Gastroesophageal sphincter (tissue), 4 donors: ENCODE measurements at regions not wholly inside any gene's neighbourhood (a gene's known extent, or its start where the extent isn't known, plus 50 kb on each side); places are given as distances from the start of the nearest gene placed in this dataset.

Experiments used
- ATAC-seq: fragments of 150-250 bp; one replicate; pipeline ENCODE4 v1.9.1; 2016; ENCODE audit warnings: mild to moderate bottlenecking, moderate library complexity
- H3K27ac ChIP-seq, 4 donors: fragments of 200-600 bp; sonication (generic) in 3 of 4; 1 replicate in 3 of 4; 2 replicates in 1 of 4; pipeline ENCODE4 v1.5.1; 2016 to 2019
- H3K27me3 ChIP-seq: fragments of 200-600 bp; sonication (generic); one replicate; pipeline ENCODE4 v1.5.1; 2019
- H3K36me3 ChIP-seq, 2 donors: fragments of 200-600 bp; sonication (generic); one replicate each; pipeline ENCODE4 v1.5.1; 2019; ENCODE audit warnings: control low read depth in 1 of 2
- H3K4me1 ChIP-seq, 3 donors: fragments of 200-600 bp; sonication (generic); 1 replicate in 2 of 3; 2 replicates in 1 of 3; pipeline ENCODE4 v1.5.1; 2016 to 2019; ENCODE audit warnings: control low read depth in 2 of 3
- H3K4me3 ChIP-seq, 2 donors: fragments of 200-600 bp; sonication (generic); one replicate each; pipeline ENCODE4 v1.5.1; 2019; ENCODE audit warnings: mild to moderate bottlenecking in 1 of 2, moderate library complexity in 1 of 2
- H3K9me3 ChIP-seq, 3 donors: fragments of 200-600 bp; sonication (generic); one replicate each; pipeline ENCODE4 v1.5.1; 2017 to 2019; ENCODE audit warnings: control low read depth in 2 of 3
- EP300 ChIP-seq: sonication (generic); formaldehyde crosslinking; IDR thresholded peaks from one replicate; pipeline ENCODE4 v1.6.1; 2017; ENCODE audit warnings: antibody characterized with exemption, mild to moderate bottlenecking
- POLR2A ChIP-seq, 2 donors: fragments of 450-650 bp; IDR thresholded peaks; one replicate each; pipeline ENCODE4 v1.6.1; 2017; ENCODE audit warnings: antibody characterized with exemption in 2 of 2, mild to moderate bottlenecking in 2 of 2, moderate library complexity in 1 of 2
- POLR2AphosphoS5 ChIP-seq: sonication (generic); formaldehyde crosslinking; IDR thresholded peaks from one replicate; pipeline ENCODE4 v1.6.1; 2017; ENCODE audit warnings: antibody characterized with exemption
- WGBS, 2 donors: methylation state at CpG; one replicate each; pipeline ENCODE4 v1.1.5; 2018; ENCODE audit warnings: low coverage in 1 of 2; 5-methylcytosine and 5-hydroxymethylcytosine counted together
- TF ChIP-seq, protein P1 (sequence below), 4 experiments: fragments of 200-600 bp in 2 of 4; fragments of 450-650 bp in 2 of 4; sonication (generic) in 1 of 4; IDR thresholded peaks; one replicate each; pipeline ENCODE4 v1.5.1; 2017 to 2019; ENCODE audit warnings: antibody characterized with exemption in 4 of 4, mild to moderate bottlenecking in 2 of 4, moderate library complexity in 2 of 4

- 13 to 40% methylated on average over 1 of the region's 1 CpG for WGBS, 2 donors
- ATAC-seq, result no peak
- TF ChIP-seq POLR2AphosphoS5, result no peak
- TF ChIP-seq EP300, result no peak
- no peak for TF ChIP-seq POLR2A (IDR thresholded peaks at IDR 0.05)
- TF ChIP-seq, protein P1, sequence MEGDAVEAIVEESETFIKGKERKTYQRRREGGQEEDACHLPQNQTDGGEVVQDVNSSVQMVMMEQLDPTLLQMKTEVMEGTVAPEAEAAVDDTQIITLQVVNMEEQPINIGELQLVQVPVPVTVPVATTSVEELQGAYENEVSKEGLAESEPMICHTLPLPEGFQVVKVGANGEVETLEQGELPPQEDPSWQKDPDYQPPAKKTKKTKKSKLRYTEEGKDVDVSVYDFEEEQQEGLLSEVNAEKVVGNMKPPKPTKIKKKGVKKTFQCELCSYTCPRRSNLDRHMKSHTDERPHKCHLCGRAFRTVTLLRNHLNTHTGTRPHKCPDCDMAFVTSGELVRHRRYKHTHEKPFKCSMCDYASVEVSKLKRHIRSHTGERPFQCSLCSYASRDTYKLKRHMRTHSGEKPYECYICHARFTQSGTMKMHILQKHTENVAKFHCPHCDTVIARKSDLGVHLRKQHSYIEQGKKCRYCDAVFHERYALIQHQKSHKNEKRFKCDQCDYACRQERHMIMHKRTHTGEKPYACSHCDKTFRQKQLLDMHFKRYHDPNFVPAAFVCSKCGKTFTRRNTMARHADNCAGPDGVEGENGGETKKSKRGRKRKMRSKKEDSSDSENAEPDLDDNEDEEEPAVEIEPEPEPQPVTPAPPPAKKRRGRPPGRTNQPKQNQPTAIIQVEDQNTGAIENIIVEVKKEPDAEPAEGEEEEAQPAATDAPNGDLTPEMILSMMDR (IDR thresholded peaks at IDR 0.05), result no peak
- Histone ChIP-seq H3K4me1 (no peaks in the 10 kb centered on the region), H3K4me3 (no peak overlapping the region), H3K27me3 (peaks cover 9% of the 10 kb centered on the region), H3K9me3 (peaks cover 0 to 23% (median 0%) of the 10 kb centered on the region in 3 donors), H3K27ac (no peak overlapping the region), H3K36me3 (no peaks in the 10 kb centered on the region)
These were observed 434.2 kb upstream of the MKI67 start for GRCh38 chr10:128560406-128560805.

DNA sequence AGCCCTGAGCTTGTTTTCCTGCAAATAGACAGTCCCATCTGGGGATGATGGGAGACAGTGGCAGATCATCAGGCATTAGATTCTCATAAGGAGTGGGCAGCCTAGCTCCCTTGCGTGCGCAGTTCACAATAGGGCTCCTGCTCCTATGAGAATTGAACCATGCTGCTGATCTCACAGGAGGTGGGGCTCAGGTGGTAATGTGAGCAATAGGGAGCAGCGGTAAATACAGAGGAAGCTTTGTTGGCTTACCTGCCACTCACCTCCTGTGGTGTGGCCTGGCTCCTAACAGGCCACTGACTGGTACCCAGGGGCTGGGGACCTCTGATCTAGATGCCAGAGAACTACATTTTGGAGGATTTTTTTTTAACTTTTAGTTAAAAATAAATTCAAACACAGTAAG lies 434.8 kb upstream of the MKI67 start:
- no peak for ATAC-seq
- TF ChIP-seq POLR2AphosphoS5 (no peak), POLR2A (IDR thresholded peaks at IDR 0.05) (no peak), EP300 (no peak)
- TF ChIP-seq, protein P1 (IDR thresholded peaks at IDR 0.05), result no peak
- Histone ChIP-seq H3K4me3 (no peak overlapping the region), H3K27ac (no peak overlapping the region), H3K4me1 (no peaks in the 10 kb centered on the region), H3K9me3 (peaks cover 0 to 23% (median 0%) of the 10 kb centered on the region in 3 donors), H3K36me3 (no peaks in the 10 kb centered on the region), H3K27me3 (peaks cover 14% of the 10 kb centered on the region)
- 93% methylated on average over 3 of the region's 3 CpGs; no CpG with 5 or more reads in 1 of the 2 donors for WGBS, 2 donors

- H3K9me3 ChIP-seq, result peaks cover 0 to 23% (median 0%) of the 10 kb centered on the region in 3 donors
- H3K27me3 ChIP-seq, result peaks cover 12% of the 10 kb centered on the region
- no peak overlapping the region for H3K4me3 ChIP-seq
- no peaks in the 10 kb centered on the region for H3K4me1 ChIP-seq
- no peak overlapping the region for H3K27ac ChIP-seq
- no peak for ATAC-seq
- H3K36me3 ChIP-seq, result no peaks in the 10 kb centered on the region
- TF ChIP-seq POLR2AphosphoS5 (no peak), EP300 (no peak), POLR2A (IDR thresholded peaks at IDR 0.05) (no peak)
- TF ChIP-seq, protein P1 (IDR thresholded peaks at IDR 0.05), result no peak
- WGBS, 2 donors, result 89 to 100% methylated on average over 1 to 5 of the region's 5 CpGs
These were observed 437.2 kb upstream of the MKI67 start for GRCh38 chr10:128563387-128563786.

DNA sequence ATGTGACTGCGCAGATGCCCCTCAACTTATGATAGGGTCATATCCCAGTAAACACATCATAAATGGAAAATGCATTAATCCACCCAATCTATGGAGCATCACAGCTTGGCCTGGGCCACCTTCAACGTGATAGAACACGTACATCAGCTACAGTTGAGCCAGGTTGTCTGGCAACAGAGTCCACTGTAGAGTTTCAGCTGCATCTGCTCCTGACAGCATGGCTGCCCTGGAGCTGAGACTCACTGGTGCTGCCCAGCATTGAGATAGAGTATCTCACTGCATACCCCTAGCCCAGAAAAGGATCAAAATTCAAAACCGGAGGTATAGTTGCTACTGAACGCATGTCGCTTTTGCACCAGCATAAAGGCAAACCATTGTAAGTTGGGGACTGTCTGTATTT lies 437.7 kb upstream of the MKI67 start:
- H3K4me1 ChIP-seq, result no peaks in the 10 kb centered on the region
- no peaks in the 10 kb centered on the region for H3K36me3 ChIP-seq
- peaks cover 0 to 23% (median 0%) of the 10 kb centered on the region in 3 donors for H3K9me3 ChIP-seq
- peaks cover 12% of the 10 kb centered on the region for H3K27me3 ChIP-seq
- H3K4me3 ChIP-seq, result no peak overlapping the region
- no peak for ATAC-seq
- TF ChIP-seq POLR2A (IDR thresholded peaks at IDR 0.05) (no peak), POLR2AphosphoS5 (no peak), EP300 (no peak)
- TF ChIP-seq, protein P1 (IDR thresholded peaks at IDR 0.05), result no peak
- 92 to 96% methylated on average over 4 to 5 of the region's 6 CpGs for WGBS, 2 donors
- no peak overlapping the region for H3K27ac ChIP-seq

DNA sequence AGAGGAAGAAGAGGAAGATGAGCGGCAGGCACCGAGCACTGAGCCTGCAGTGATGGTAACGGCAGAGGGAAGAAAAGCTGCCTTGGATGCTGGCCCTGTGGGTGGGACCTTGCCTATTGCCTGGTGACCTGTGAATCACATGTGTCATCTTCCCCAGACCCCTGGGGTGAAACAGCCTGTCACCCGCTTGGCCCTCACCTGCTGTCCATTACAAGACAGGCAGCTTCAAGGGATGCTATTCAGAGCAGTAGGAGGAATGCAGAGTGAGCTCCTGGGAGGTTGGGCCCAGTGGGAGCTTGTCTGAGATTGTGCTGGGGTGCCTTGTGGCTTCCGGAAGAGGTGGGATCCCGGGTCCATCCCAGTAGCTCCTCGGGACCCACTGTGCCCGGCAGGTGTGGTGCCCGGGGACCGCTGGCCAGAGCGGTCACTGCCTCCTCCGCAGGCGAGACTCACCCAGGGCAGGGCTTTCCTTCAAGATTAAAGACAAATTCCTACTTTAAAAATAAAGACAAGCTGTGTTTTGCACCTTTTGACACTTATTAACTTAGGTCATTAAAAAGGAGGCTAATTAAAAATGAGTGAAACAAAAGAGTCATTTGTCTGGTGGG lies 440.2 kb upstream of the MKI67 start:
- Histone ChIP-seq H3K4me3 (no peak overlapping the region), H3K27me3 (peaks cover 7% of the 10 kb centered on the region), H3K27ac (no peak overlapping the region), H3K36me3 (no peaks in the 10 kb centered on the region), H3K9me3 (peaks cover 0 to 16% (median 0%) of the 10 kb centered on the region in 3 donors), H3K4me1 (no peaks in the 10 kb centered on the region)
- TF ChIP-seq, protein P1 (IDR thresholded peaks at IDR 0.05), result no peak
- TF ChIP-seq POLR2A (IDR thresholded peaks at IDR 0.05), result no peak
- TF ChIP-seq EP300, result no peak
- TF ChIP-seq POLR2AphosphoS5, result no peak
- ATAC-seq, result no peak
- 90% methylated on average over 2 of the region's 13 CpGs; no CpG with 5 or more reads in 1 of the 2 donors for WGBS, 2 donors
